ENCODE measurements at regions not wholly inside any gene's neighbourhood (a gene's known extent, or its start where the extent isn't known, plus 50 kb on each side); places are given as distances from the start of the nearest gene placed in this dataset.

DNA sequence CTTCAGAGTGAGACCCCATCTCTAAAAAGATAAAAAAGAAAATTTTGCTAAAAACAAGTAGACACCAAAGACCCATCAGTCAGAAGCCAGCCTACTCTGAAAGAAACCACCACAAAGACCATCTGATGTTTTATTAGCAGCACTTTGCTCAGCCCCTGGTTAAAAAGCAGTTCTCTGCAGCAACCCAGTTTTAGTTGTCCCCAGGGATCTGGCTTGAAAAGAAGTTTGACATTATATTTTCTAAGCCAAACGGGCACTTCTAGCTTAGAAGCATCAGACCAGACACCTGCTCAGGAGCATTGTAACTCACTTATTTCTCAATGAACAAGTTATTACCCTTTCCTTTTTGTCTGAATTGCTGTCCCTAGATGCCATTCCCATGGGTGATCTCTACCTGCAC lies 164.2 kb upstream of the ETAA1 start:
- ChIA-PET CTCF (no interaction called here), POLR2A (no interaction called here)
- no peak for DNase-seq
- Mint-ChIP-seq H3K27me3 (no peaks in the 10 kb centered on the region), H3K4me1 (ENCODE audit: low read depth) (no peaks in the 10 kb centered on the region), H3K36me3 (no peaks in the 10 kb centered on the region), H3K4me3 (no peak overlapping the region), H3K9me3 (no peaks in the 10 kb centered on the region), H3K27ac (no peak overlapping the region)
- intact Hi-C loops (cut with micrococcal nuclease): no loop called here

DNA sequence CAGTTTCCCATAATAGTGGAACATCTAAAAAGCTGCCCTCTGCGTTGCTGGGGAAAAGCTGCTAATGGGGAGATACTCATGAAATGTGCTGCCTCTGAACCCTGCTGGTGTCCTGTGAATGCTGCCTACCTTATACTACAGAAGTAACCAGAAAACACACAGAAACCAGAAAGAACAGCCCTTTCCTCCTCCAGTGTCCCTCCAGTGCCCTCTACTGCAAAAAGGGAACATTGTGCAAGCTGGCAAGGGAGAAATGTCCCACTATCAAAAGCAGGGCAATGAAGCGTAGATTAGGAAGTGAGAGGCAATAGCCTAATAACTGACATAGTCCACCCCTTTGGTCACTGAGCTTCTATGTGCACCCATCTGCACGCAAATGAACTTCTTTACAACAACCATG lies 162.7 kb upstream of the ETAA1 start:
- CTCF ChIA-PET: no interaction called here
- intact Hi-C loops (cut with micrococcal nuclease): no loop called here
- no peaks in the 10 kb centered on the region for H3K9me3 Mint-ChIP-seq
- POLR2A ChIA-PET: no interaction called here
- no peaks in the 10 kb centered on the region for H3K36me3 Mint-ChIP-seq
- no peak overlapping the region for H3K4me3 Mint-ChIP-seq
- H3K27me3 Mint-ChIP-seq: no peaks in the 10 kb centered on the region
- H3K27ac Mint-ChIP-seq: no peak overlapping the region
- DNase-seq: no peak
- H3K4me1 Mint-ChIP-seq (ENCODE audit: low read depth): no peaks in the 10 kb centered on the region

DNA sequence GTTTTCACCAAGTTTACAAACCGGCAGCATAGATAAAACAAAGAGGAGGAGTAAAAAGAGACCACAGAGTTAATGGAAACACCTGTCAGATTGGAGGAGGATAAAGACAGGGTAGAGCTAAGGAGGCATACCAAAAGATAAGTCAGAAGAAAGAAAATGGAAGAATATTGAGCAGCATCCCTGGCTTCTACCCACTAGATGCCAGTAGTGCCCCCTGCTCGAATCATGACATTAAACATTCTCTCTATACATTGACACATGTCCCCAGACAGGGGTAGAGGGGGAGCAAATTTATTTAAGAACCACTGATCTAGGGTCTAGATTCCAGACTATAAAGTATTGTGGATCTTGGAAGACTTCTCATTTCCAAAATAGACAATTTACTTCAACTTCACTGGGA lies 159.8 kb upstream of the ETAA1 start:
- Mint-ChIP-seq H3K27ac (no peak overlapping the region), H3K27me3 (no peaks in the 10 kb centered on the region), H3K4me3 (no peak overlapping the region), H3K36me3 (no peaks in the 10 kb centered on the region), H3K9me3 (no peaks in the 10 kb centered on the region), H3K4me1 (ENCODE audit: low read depth) (no peaks in the 10 kb centered on the region)
- POLR2A ChIA-PET: no interaction called here
- no peak for DNase-seq
- CTCF ChIA-PET: no interaction called here
- intact Hi-C loops (cut with micrococcal nuclease): no loop called here

DNA sequence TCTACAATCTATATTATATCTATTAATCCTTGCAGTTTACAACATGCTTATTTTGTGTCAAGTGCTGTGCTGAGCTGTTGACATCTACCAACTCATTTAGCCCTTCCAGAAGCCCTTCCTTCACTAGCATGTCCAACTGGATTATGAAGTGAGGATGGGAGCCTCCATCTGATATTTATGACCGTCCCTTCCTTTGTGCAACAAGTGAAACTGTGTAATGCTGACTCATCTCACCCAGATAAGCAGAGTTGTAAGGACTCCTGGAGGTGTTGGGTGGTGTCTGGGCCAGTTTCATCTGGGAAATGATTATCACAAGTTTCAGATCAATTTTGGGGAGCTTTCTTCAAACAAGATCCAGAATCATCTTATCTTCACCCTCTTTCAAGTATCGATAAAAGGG lies 156.6 kb upstream of the ETAA1 start:
- Mint-ChIP-seq H3K36me3 (no peaks in the 10 kb centered on the region), H3K9me3 (peaks cover 2% of the 10 kb centered on the region), H3K27ac (no peak overlapping the region), H3K4me3 (no peak overlapping the region), H3K27me3 (no peaks in the 10 kb centered on the region), H3K4me1 (ENCODE audit: low read depth) (no peaks in the 10 kb centered on the region)
- CTCF ChIA-PET: no interaction called here
- no peak for DNase-seq
- intact Hi-C loops (cut with micrococcal nuclease): no loop called here
- POLR2A ChIA-PET: no interaction called here

DNA sequence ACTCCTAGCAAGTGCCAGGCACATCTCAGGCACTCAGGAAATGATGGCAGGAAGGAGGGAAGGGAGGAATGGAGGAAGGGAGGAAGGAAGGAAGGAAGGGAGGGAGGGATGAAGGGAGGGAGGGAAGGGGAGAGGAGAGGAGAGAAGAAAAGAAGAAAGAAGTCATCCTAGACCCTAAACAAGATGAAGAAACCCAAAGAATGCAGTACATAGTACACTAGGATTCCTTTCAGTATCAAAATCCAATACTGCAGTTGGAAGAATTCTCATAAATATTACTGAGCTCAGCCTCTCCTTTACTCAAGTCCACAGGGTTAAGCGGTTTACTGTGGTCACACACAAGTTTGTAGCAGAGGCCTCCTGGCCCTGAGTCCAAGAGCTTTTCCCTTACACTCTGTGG lies 155.7 kb upstream of the ETAA1 start:
- no peaks in the 10 kb centered on the region for H3K4me1 Mint-ChIP-seq (ENCODE audit: low read depth)
- no peak overlapping the region for H3K27ac Mint-ChIP-seq
- H3K9me3 Mint-ChIP-seq: peaks cover 2% of the 10 kb centered on the region
- no peak for DNase-seq
- no peaks in the 10 kb centered on the region for H3K27me3 Mint-ChIP-seq
- intact Hi-C loops (cut with micrococcal nuclease): no loop called here
- POLR2A ChIA-PET: no interaction called here
- H3K36me3 Mint-ChIP-seq: no peaks in the 10 kb centered on the region
- H3K4me3 Mint-ChIP-seq: no peak overlapping the region
- CTCF ChIA-PET: no interaction called here

DNA sequence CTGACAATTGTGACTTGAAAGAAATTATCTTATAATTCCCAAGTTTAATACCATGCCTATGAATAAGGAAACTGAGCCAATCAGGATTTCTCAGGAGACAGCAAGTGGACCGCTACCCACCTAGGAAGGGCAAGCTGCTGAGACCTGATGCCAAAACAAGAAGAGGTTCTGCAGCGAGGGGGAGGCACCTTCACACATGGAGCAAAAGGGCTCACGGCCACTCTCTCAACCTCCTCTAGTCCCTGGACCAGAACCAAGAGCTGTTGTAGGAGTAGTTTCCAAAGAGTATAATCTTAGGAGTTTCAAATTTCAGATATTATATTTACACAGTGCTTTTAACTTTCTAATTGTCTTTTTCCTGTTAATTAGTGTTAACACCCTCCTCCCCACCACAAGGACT lies 154.7 kb upstream of the ETAA1 start:
- Mint-ChIP-seq H3K4me3 (no peak overlapping the region), H3K27ac (no peak overlapping the region), H3K36me3 (no peaks in the 10 kb centered on the region), H3K9me3 (peaks cover 2% of the 10 kb centered on the region), H3K27me3 (no peaks in the 10 kb centered on the region), H3K4me1 (ENCODE audit: low read depth) (no peaks in the 10 kb centered on the region)
- DNase-seq: no peak
- POLR2A ChIA-PET: no interaction called here
- CTCF ChIA-PET: no interaction called here
- intact Hi-C loops (cut with micrococcal nuclease): no loop called here

DNA sequence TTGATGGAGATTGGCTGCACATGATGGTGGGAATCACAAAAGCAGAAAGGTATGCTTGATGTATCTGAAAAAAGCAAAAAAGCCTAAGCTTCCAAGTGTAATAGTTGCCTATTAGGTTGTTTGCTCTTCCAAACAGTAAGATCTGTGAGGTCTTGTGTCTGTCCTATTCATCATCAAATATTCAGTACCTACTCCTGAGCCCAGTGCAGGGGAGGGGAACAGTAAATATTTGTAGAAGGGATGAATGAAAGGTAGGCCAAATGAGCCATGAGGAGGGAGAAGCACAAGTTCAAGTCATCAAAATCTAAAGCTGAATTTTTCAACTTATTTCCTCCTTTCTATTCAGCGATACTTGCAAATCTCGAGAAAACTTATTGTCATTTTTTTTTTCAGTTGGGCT lies 153.2 kb upstream of the ETAA1 start:
- Mint-ChIP-seq H3K4me1 (ENCODE audit: low read depth) (no peaks in the 10 kb centered on the region), H3K9me3 (peaks cover 2% of the 10 kb centered on the region), H3K4me3 (no peak overlapping the region), H3K27ac (no peak overlapping the region), H3K27me3 (no peaks in the 10 kb centered on the region), H3K36me3 (no peaks in the 10 kb centered on the region)
- no peak for DNase-seq
- ChIA-PET CTCF (no interaction called here), POLR2A (no interaction called here)
- intact Hi-C loops (cut with micrococcal nuclease): no loop called here

DNA sequence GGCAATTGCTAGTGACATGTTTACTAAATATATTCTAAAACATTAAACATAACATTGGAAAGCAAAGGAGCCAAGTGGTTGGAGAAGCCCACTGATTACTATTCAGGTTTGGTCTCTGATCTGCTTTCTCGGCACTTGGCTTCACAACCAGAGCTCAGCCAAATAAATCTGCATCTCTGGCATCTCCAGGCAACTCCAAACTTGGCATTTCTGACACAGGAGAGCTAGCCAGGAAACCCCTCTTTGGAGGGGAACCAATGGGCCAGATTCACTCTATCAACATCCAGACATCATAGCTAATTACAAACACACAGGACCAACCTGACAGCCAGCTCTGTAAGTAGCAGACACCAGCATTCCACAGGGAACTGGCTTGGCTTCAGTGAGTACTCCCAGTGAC lies 150.3 kb upstream of the ETAA1 start:
- Mint-ChIP-seq H3K27ac (no peak overlapping the region), H3K4me1 (ENCODE audit: low read depth) (no peaks in the 10 kb centered on the region), H3K9me3 (peaks cover 2% of the 10 kb centered on the region), H3K4me3 (no peak overlapping the region), H3K27me3 (no peaks in the 10 kb centered on the region), H3K36me3 (no peaks in the 10 kb centered on the region)
- no peak for DNase-seq
- POLR2A ChIA-PET: no interaction called here
- CTCF ChIA-PET: no interaction called here
- intact Hi-C loops (cut with micrococcal nuclease): no loop called here

DNA sequence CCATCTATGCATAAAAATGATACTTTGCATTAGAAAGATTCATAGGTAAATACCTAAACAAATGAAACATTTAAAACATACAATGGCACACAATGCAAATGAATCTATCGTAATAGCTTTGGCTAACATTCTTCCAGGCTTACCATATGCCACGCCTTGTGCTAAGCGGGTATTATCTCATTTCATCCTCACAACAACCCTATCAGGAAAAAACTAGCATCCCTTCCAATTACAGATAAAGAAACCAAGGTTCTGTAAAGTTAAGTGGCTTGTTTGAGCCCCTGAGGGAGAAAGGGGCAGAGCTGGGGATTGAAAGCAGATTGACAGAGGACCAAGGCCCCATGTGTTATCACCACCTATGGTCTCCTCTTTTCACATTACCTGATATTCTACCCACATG lies 145.4 kb upstream of the ETAA1 start:
- no peaks in the 10 kb centered on the region for H3K4me1 Mint-ChIP-seq (ENCODE audit: low read depth)
- H3K36me3 Mint-ChIP-seq: no peaks in the 10 kb centered on the region

DNA sequence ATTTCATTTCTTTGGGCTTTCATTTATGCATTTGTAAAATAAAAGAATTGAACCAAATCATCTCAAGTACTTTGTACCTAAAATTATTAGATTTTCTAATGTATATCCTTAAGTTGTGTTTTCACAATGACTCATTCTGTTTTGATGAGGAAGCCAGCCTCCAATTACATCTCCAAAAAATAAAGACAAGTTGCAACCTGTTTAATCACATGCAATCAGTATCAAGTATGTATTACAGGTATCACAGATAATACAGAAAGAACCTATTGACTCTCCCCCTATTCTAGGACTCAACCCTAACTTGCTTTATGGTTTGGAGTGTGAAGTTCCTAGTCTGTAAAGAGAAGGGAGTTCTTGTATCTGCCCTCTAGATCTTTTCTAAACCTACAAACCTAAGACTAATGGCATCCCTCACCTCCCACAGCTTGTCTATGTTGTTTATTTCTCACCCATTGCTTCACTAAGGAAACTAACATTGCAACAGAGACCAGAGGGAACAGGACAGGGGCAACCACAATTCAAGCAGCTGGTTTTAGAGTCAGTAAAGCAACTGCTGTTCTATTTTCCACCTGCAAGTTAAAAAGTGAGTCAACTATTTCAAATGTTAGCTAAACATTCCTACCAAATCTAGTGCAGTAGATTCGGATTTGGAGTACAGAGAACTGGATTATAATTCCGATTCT lies 141.1 kb upstream of the ETAA1 start:
- H3K27ac Mint-ChIP-seq: no peak overlapping the region
- H3K4me3 Mint-ChIP-seq: no peak overlapping the region
- H3K36me3 Mint-ChIP-seq: no peaks in the 10 kb centered on the region
- H3K4me1 Mint-ChIP-seq (ENCODE audit: low read depth): no peaks in the 10 kb centered on the region
- intact Hi-C loops (cut with micrococcal nuclease): no loop called here
- DNase-seq: no peak
- no peaks in the 10 kb centered on the region for H3K9me3 Mint-ChIP-seq
- peaks cover 2% of the 10 kb centered on the region for H3K27me3 Mint-ChIP-seq
- ChIA-PET POLR2A (no interaction called here), CTCF (no interaction called here)

More for the DNA sequence above, 145.4 kb upstream of the ETAA1 start:
- Mint-ChIP-seq H3K27ac (no peak overlapping the region), H3K4me3 (no peak overlapping the region), H3K9me3 (no peaks in the 10 kb centered on the region), H3K27me3 (no peaks in the 10 kb centered on the region)
- CTCF ChIA-PET: no interaction called here
- intact Hi-C loops (cut with micrococcal nuclease): no loop called here
- no peak for DNase-seq
- POLR2A ChIA-PET: no interaction called here

DNA sequence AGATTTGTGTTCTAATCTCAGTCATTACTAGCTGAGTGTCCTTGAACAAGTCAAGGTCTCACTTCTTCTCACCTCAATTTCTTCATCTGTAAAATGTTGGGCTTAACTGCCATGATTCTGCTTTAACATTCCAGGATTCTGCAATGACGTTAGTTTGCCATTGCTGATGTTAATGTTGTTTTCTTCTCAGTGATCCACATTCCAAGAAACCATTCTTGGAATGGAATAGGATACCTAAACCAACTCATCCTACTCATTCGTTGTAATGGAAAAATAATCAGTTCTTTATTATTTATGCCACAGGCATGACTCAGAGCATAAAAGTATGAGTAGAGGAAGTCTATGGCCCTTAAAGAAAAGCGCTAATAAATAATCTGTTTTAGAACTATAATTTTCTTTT lies 140.2 kb upstream of the ETAA1 start:
- H3K36me3 Mint-ChIP-seq: no peaks in the 10 kb centered on the region
- no peak overlapping the region for H3K27ac Mint-ChIP-seq
- POLR2A ChIA-PET: no interaction called here
- no peaks in the 10 kb centered on the region for H3K9me3 Mint-ChIP-seq
- intact Hi-C loops (cut with micrococcal nuclease): no loop called here
- no peaks in the 10 kb centered on the region for H3K4me1 Mint-ChIP-seq (ENCODE audit: low read depth)
- DNase-seq: no peak
- peaks cover 2% of the 10 kb centered on the region for H3K27me3 Mint-ChIP-seq
- no peak overlapping the region for H3K4me3 Mint-ChIP-seq
- CTCF ChIA-PET: no interaction called here

DNA sequence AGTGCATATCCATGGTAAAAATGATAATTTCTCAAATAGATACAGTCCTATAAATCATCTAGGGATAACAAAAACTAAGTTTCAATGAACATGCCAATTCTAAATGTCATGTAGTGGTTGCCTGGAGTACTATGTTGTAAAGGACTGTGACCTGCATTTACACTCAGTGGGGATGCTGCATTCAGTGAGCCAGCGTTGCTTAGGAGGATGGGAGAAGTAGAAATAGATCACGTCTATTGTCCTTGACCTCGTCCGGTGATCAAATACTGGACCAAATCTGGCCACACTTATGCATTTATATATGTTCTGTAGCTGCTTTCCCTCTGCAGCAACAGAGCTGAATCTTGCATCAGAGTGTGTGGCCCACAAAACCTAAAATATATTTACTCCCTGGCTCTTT lies 139.0 kb upstream of the ETAA1 start:
- peaks cover 2% of the 10 kb centered on the region for H3K27me3 Mint-ChIP-seq
- ChIA-PET CTCF (no interaction called here), POLR2A (no interaction called here)
- H3K36me3 Mint-ChIP-seq: no peaks in the 10 kb centered on the region
- no peak for DNase-seq
- H3K4me1 Mint-ChIP-seq (ENCODE audit: low read depth): no peaks in the 10 kb centered on the region
- no peak overlapping the region for H3K4me3 Mint-ChIP-seq
- intact Hi-C loops (cut with micrococcal nuclease): no loop called here
- no peaks in the 10 kb centered on the region for H3K9me3 Mint-ChIP-seq
- H3K27ac Mint-ChIP-seq: no peak overlapping the region

DNA sequence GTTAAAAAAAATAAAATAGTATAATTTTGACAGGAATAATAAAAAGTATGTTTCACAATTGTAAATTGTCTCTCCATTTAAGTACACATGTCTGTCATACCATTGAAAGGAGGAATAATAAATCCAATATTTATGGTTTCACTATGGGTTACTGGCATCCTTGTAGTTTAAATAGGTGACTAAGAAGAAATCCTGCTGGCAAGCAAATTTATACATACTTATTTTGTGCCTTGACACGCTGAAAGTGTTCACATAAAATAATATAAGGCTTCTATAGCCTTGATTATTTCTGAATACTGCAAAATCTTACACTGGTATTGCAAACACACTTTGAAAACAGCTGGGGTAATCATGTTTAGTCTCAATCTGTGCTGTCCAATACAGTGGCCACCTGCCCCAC lies 138.3 kb upstream of the ETAA1 start:
- Mint-ChIP-seq H3K4me3 (no peak overlapping the region), H3K27me3 (peaks cover 2% of the 10 kb centered on the region), H3K36me3 (no peaks in the 10 kb centered on the region), H3K27ac (no peak overlapping the region), H3K9me3 (no peaks in the 10 kb centered on the region), H3K4me1 (ENCODE audit: low read depth) (no peaks in the 10 kb centered on the region)
- ChIA-PET CTCF (no interaction called here), POLR2A (no interaction called here)
- no peak for DNase-seq
- intact Hi-C loops (cut with micrococcal nuclease): no loop called here

All from activated CD4-positive, alpha-beta memory T cell treated with anti-CD3 and anti-CD28 coated beads for 36 hours (primary cell).